Upper lobe of left lung (tissue), 4 donors: ENCODE measurements at regions not wholly inside any gene's neighbourhood (a gene's known extent, or its start where the extent isn't known, plus 50 kb on each side); places are given as distances from the start of the nearest gene placed in this dataset.

Experiments used
- POLR2A ChIP-seq, 4 donors: fragments of 450-650 bp; IDR thresholded peaks; one replicate each; pipeline ENCODE4 v1.5.1; 2016 to 2017; ENCODE audit warnings: antibody characterized with exemption in 4 of 4, mild to moderate bottlenecking in 2 of 4
- POLR2AphosphoS5 ChIP-seq, 2 donors: sonication (generic); formaldehyde crosslinking; IDR thresholded peaks; one replicate each; pipeline ENCODE4 v1.5.1; 2017; ENCODE audit warnings: antibody characterized with exemption in 2 of 2
- TF ChIP-seq, protein P1 (sequence below), 6 experiments: fragments of 450-650 bp in 4 of 6; fragments of 200-600 bp in 2 of 6; sonication (generic) in 2 of 6; IDR thresholded peaks; one replicate each; pipeline ENCODE4 v1.5.1; 2016 to 2019; ENCODE audit warnings: antibody characterized with exemption in 6 of 6

DNA sequence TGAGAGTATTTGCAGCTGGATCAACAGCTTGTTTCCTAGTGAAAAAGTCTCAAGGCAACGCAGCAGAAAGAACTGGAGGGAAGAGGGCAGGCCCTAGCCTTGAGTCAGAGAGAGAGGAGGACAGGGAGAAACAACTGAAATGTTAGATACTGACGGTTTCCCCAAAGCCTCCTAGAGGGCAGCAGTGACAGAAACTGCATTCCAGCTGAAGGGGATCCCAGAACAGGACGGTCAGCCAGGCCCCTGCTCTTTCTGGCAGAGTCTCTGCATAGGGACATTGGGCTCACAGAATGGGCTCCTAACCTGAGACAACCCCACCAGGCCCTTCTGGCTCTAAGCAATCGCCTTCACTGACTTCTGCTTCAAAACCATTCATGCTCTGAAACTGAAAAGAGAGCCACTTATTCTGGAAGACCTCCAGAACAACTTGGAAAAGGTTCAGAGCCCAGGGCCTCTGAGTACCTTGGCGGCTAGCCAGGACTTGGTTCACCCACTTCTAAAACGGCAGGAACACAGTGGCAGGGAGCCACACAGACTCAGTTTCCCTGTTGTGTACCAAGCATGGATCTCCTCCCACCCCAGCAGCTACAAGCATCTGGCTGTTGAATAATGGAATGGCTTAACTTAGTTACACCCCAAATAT is 72.9 kb downstream of the PSMB1 start:
- no peak for TF ChIP-seq POLR2A (IDR thresholded peaks at IDR 0.05)
- TF ChIP-seq POLR2AphosphoS5 (IDR thresholded peaks at IDR 0.05), result no peak
- TF ChIP-seq, protein P1, sequence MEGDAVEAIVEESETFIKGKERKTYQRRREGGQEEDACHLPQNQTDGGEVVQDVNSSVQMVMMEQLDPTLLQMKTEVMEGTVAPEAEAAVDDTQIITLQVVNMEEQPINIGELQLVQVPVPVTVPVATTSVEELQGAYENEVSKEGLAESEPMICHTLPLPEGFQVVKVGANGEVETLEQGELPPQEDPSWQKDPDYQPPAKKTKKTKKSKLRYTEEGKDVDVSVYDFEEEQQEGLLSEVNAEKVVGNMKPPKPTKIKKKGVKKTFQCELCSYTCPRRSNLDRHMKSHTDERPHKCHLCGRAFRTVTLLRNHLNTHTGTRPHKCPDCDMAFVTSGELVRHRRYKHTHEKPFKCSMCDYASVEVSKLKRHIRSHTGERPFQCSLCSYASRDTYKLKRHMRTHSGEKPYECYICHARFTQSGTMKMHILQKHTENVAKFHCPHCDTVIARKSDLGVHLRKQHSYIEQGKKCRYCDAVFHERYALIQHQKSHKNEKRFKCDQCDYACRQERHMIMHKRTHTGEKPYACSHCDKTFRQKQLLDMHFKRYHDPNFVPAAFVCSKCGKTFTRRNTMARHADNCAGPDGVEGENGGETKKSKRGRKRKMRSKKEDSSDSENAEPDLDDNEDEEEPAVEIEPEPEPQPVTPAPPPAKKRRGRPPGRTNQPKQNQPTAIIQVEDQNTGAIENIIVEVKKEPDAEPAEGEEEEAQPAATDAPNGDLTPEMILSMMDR (IDR thresholded peaks at IDR 0.05), result no peak
